H1 (cell line): ENCODE measurements at regions not wholly inside any gene's neighbourhood (a gene's known extent, or its start where the extent isn't known, plus 50 kb on each side); places are given as distances from the start of the nearest gene placed in this dataset.

ENCODE experiments used
- CTCF ChIA-PET: fragments of 300-600 bp; sonication (Branson Sonifier 250); formaldehyde crosslinking; loops from one replicate; lab custom pipeline; 2021; ENCODE audit not compliant: partially characterized antibody; lab: Charles Lee
- POLR2A ChIA-PET: fragments of 300-600 bp; sonication (Branson Sonifier 250); formaldehyde crosslinking; loops from one replicate; lab custom pipeline; 2021; ENCODE audit warnings: inconsistent platforms; ENCODE audit not compliant: partially characterized antibody; lab: Charles Lee
- DNase-seq, 2 experiments: peaks; one replicate each; pipeline versions ENCODE4 v3.0.0 to v3.0.0-alpha.2; 2010 to 2022; ENCODE audit warnings: low spot score in 2 of 2, low read depth in 1 of 2, mixed read lengths in 1 of 2
- FAIRE-seq: peaks from 2 replicates; lab custom pipeline; 2011; peaks lifted over from hg19 to GRCh38; lab: Jason Lieb, UNC
- H2AFZ ChIP-seq: 2 replicates; pipeline ENCODE4 v1.8.1; 2012; ENCODE audit warnings: low read length, inconsistent platforms
- H2AK5ac ChIP-seq: 2 replicates; pipeline ENCODE4 v1.6.1; 2013; ENCODE audit warnings: low read depth, low read length
- H2BK120ac ChIP-seq: replicated peaks from 2 replicates; pipeline ENCODE3; 2013; ENCODE audit warnings: low read depth, low read length, inconsistent platforms
- H2BK12ac ChIP-seq: 2 replicates; pipeline ENCODE4 v1.6.1; 2013; ENCODE audit warnings: low read depth, low read length
- H2BK15ac ChIP-seq: 2 replicates; pipeline ENCODE4 v1.6.1; 2013; ENCODE audit warnings: low read length
- H2BK20ac ChIP-seq: 2 replicates; pipeline ENCODE4 v1.6.1; 2013; ENCODE audit warnings: low read length
- H2BK5ac ChIP-seq: 2 replicates; pipeline ENCODE4 v1.6.1; 2013; ENCODE audit warnings: low read depth, low read length
- H3K14ac ChIP-seq: 2 replicates; pipeline ENCODE4 v1.6.1; 2013; ENCODE audit warnings: inconsistent platforms; ENCODE audit not compliant: insufficient read length
- H3K18ac ChIP-seq: 2 replicates; pipeline ENCODE4 v1.6.1; 2013; ENCODE audit warnings: low read length; ENCODE audit errors: extremely low read depth
- H3K23ac ChIP-seq: 2 replicates; pipeline ENCODE4 v1.6.1; 2013; ENCODE audit warnings: inconsistent platforms; ENCODE audit not compliant: insufficient read length
- H3K23me2 ChIP-seq: 2 replicates; pipeline ENCODE4 v1.6.1; 2013; ENCODE audit warnings: low read depth, low read length
- H3K27ac ChIP-seq: 2 replicates; pipeline ENCODE4 v1.6.1; 2011; ENCODE audit warnings: low read depth, low read length, inconsistent platforms
- H3K27me3 ChIP-seq, 4 experiments: replicated peaks in 1 of 4; 1 replicate in 1 of 4; 2 replicates in 3 of 4; pipeline versions ENCODE4 v1.6.1 to v1.8.1; 2011 to 2013; ENCODE audit warnings: low read length in 3 of 4, mild to moderate bottlenecking in 3 of 4, inconsistent platforms in 2 of 4, mixed read lengths in 2 of 4, moderate library complexity in 1 of 4; ENCODE audit not compliant: control insufficient read depth in 3 of 4, insufficient read depth in 3 of 4; ENCODE audit errors: extremely low read depth in 1 of 4
- H3K36me3 ChIP-seq, 4 experiments: 2 replicates each; pipeline versions ENCODE4 v1.6.1 to v1.8.1; 2011 to 2013; ENCODE audit warnings: mild to moderate bottlenecking in 4 of 4, low read length in 3 of 4, moderate library complexity in 2 of 4, control low read depth in 1 of 4, inconsistent platforms in 1 of 4; ENCODE audit not compliant: insufficient read depth in 4 of 4, control insufficient read depth in 2 of 4
- H3K4ac ChIP-seq: replicated peaks from 2 replicates; pipeline ENCODE3; 2013; ENCODE audit warnings: low read length, low read depth, mixed read lengths, inconsistent platforms; ENCODE audit not compliant: insufficient read length
- H3K4me1 ChIP-seq, 4 experiments: replicated peaks in 1 of 4; 1 replicate in 1 of 4; 2 replicates in 3 of 4; pipeline versions ENCODE4 v1.6.1 to v1.8.1; 2011 to 2013; ENCODE audit warnings: low read length in 3 of 4, inconsistent platforms in 2 of 4, mixed read lengths in 1 of 4; ENCODE audit not compliant: insufficient read depth in 4 of 4, control insufficient read depth in 3 of 4
- H3K4me2 ChIP-seq, 2 experiments: 2 replicates each; pipeline versions ENCODE4 v1.6.1 to v1.8.1; 2011 to 2013; ENCODE audit warnings: low read depth in 2 of 2, low read length in 2 of 2, control low read depth in 1 of 2, inconsistent platforms in 1 of 2, mild to moderate bottlenecking in 1 of 2; ENCODE audit not compliant: insufficient read depth in 1 of 2
- H3K4me3 ChIP-seq, 4 experiments: fragments of 200-600, 300-600 bp in 1 of 4; sonication (generic), shearing (Covaris generic), sonication (Bioruptor Twin) in 1 of 4; 2 replicates each; pipeline versions ENCODE4 v1.5.1 to v1.8.1; 2011 to 2016; ENCODE audit warnings: low read length in 4 of 4, low read depth in 3 of 4, control low read depth in 2 of 4, inconsistent platforms in 2 of 4, mild to moderate bottlenecking in 2 of 4, mixed read lengths in 1 of 4, moderate library complexity in 1 of 4; ENCODE audit not compliant: insufficient read depth in 2 of 4; ENCODE audit errors: extremely low read depth in 1 of 4
- H3K56ac ChIP-seq: replicated peaks from 2 replicates; pipeline ENCODE3; 2013; ENCODE audit warnings: low read depth, mild to moderate bottlenecking, mixed read lengths, low read length, inconsistent platforms; ENCODE audit not compliant: insufficient read length
- H3K79me1 ChIP-seq: 2 replicates; pipeline ENCODE4 v1.6.1; 2013; ENCODE audit warnings: low read depth, low read length, control low read depth
- H3K79me2 ChIP-seq, 2 experiments: 2 replicates each; pipeline versions ENCODE4 v1.6.1 to v1.8.1; 2012 to 2013; ENCODE audit warnings: low read length in 2 of 2, mild to moderate bottlenecking in 2 of 2, inconsistent platforms in 1 of 2; ENCODE audit not compliant: insufficient read depth in 2 of 2, control insufficient read depth in 1 of 2
- H3K9ac ChIP-seq, 4 experiments: replicated peaks in 1 of 4; 1 replicate in 1 of 4; 2 replicates in 3 of 4; pipeline versions ENCODE4 v1.6.1 to v1.8.1; 2011 to 2013; ENCODE audit warnings: low read depth in 3 of 4, low read length in 3 of 4, control low read depth in 2 of 4, mild to moderate bottlenecking in 2 of 4, moderate library complexity in 2 of 4, inconsistent platforms in 1 of 4; ENCODE audit errors: extremely low read depth in 1 of 4
- H3K9me3 ChIP-seq, 2 experiments: 2 replicates each; pipeline versions ENCODE4 v1.6.1 to v1.8.1; 2012 to 2013; ENCODE audit warnings: mild to moderate bottlenecking in 2 of 2, moderate library complexity in 2 of 2, control low read depth in 1 of 2, inconsistent platforms in 1 of 2, low read depth in 1 of 2, low read length in 1 of 2, mixed read lengths in 1 of 2; ENCODE audit not compliant: insufficient read depth in 2 of 2
- H4K20me1 ChIP-seq, 2 experiments: replicated peaks in 1 of 2; 2 replicates each; pipeline versions ENCODE3 to v1.8.1; 2011 to 2013; ENCODE audit warnings: inconsistent platforms in 2 of 2, low read length in 2 of 2, mild to moderate bottlenecking in 1 of 2; ENCODE audit not compliant: insufficient read depth in 2 of 2, control insufficient read depth in 1 of 2
- H4K5ac ChIP-seq: 2 replicates; pipeline ENCODE4 v1.6.1; 2013; ENCODE audit warnings: low read length, low read depth, mixed read lengths, inconsistent platforms; ENCODE audit not compliant: insufficient read length
- H4K8ac ChIP-seq: 2 replicates; pipeline ENCODE4 v1.8.0; 2013; ENCODE audit warnings: mild to moderate bottlenecking, moderate library complexity, low read length, inconsistent platforms; ENCODE audit not compliant: insufficient read depth; ENCODE audit errors: extremely low read depth
- H4K91ac ChIP-seq: replicated peaks from 2 replicates; pipeline ENCODE3; 2013; ENCODE audit warnings: low read length, mixed read lengths, inconsistent platforms; ENCODE audit not compliant: insufficient read length
- SUZ12 ChIP-seq: fragments of 200-600 bp; sonication (generic); IDR thresholded peaks from 2 replicates; pipeline ENCODE4 v1.6.1; 2012; ENCODE audit warnings: mild to moderate bottlenecking, inconsistent platforms, low read length, moderate library complexity, mixed read lengths
- WGBS, 2 experiments: shearing (Covaris generic) in 1 of 2; methylation state at CpG; one replicate each; pipeline versions ENCODE4 v1.1.6 to v1.1.7; 2013 to 2015; ENCODE audit warnings: low lambda C conversion rate in 2 of 2, mixed read lengths in 2 of 2, inconsistent platforms in 1 of 2, low coverage in 1 of 2, missing lambda C conversion rate in 1 of 2; ENCODE audit not compliant: insufficient replicate concordance in 2 of 2, insufficient coverage in 1 of 2, insufficient read length in 1 of 2; ENCODE audit errors: extremely low coverage in 1 of 2, missing lambda C conversion rate in 1 of 2; 5-methylcytosine and 5-hydroxymethylcytosine counted together

- Histone ChIP-seq H4K91ac (no peak overlapping the region), H3K4me2 (no peak overlapping the region), H3K56ac (no peak overlapping the region), H3K23me2 (no peaks in the 10 kb centered on the region), H4K20me1 (no peaks in the 10 kb centered on the region), H3K4me1 (no peaks in the 10 kb centered on the region), H3K4me3 (no peak overlapping the region), H2AK5ac (no peak overlapping the region), H2BK120ac (no peak overlapping the region), H3K36me3 (no peaks in the 10 kb centered on the region; a peak in 1 of 8 replicates), H3K79me2 (no peaks in the 10 kb centered on the region), H3K23ac (no peak overlapping the region), H3K18ac (no peak overlapping the region), H2BK5ac (no peak overlapping the region), H2BK15ac (no peak overlapping the region), H3K9me3 (peaks cover 43 to 55% of the 10 kb centered on the region in 2 experiments), H4K5ac (no peak overlapping the region), H3K27ac (no peak overlapping the region), H2AFZ (no peak overlapping the region), H3K79me1 (no peaks in the 10 kb centered on the region), H3K27me3 (no peaks in the 10 kb centered on the region), H3K14ac (no peak overlapping the region), H2BK12ac (no peak overlapping the region), H3K4ac (no peak overlapping the region), H2BK20ac (no peak overlapping the region), H4K8ac (no peak overlapping the region), H3K9ac (no peak overlapping the region)
- WGBS, 2 experiments = 89% methylated on average over 2 of the region's 2 CpGs; no CpG with 5 or more reads in 1 of the 2 experiments
- ChIA-PET CTCF (no interaction called here), POLR2A (no interaction called here)
- no peak for DNase-seq
- FAIRE-seq = no peak
- no peak for TF ChIP-seq SUZ12
Observed at GRCh38 chr11:55474321-55474720, 79.9 kb upstream of the OR4C15 start.
